ENCODE measurements at regions not wholly inside any gene's neighbourhood (a gene's known extent, or its start where the extent isn't known, plus 50 kb on each side); places are given as distances from the start of the nearest gene placed in this dataset.

- Mint-ChIP-seq H3K36me3 (ENCODE audit: low read depth) (no peaks in the 10 kb centered on the region), H3K27ac (no peak overlapping the region), H3K4me3 (no peak overlapping the region), H3K9me3 (peaks cover 6% of the 10 kb centered on the region), H3K4me1 (no peaks in the 10 kb centered on the region), H3K27me3 (no peaks in the 10 kb centered on the region)
- ChIA-PET POLR2A (no interaction called here), CTCF (no interaction called here)
- TF ChIP-seq CTCF (IDR thresholded peaks at IDR 0.05), result no peak
- ATAC-seq (ENCODE audit: low read depth) (no peak), DNase-seq (no peak)
- intact Hi-C loops (cut with micrococcal nuclease), result no loop called here
Measured at GRCh38 chr6:22800451-22800850, 231.1 kb downstream of the HDGFL1 start.

- no peaks in the 10 kb centered on the region for H3K9me3 Mint-ChIP-seq
Measured at GRCh38 chr6:22801831-22802230, 232.5 kb downstream of the HDGFL1 start.

GRCh38 chr6:22804620-22805261 is 235.4 kb downstream of the HDGFL1 start:
- ChIA-PET POLR2A (no interaction called here), CTCF (no interaction called here)
- no peaks in the 10 kb centered on the region for H3K36me3 Mint-ChIP-seq (ENCODE audit: low read depth)
- H3K27ac Mint-ChIP-seq, result no peak overlapping the region
- H3K4me1 Mint-ChIP-seq, result no peaks in the 10 kb centered on the region
- no peak for ATAC-seq (ENCODE audit: low read depth)
- intact Hi-C loops (cut with micrococcal nuclease), result no loop called here
- DNase-seq, result no peak
- TF ChIP-seq CTCF (IDR thresholded peaks at IDR 0.05), result no peak
- H3K4me3 Mint-ChIP-seq, result no peak overlapping the region
- H3K9me3 Mint-ChIP-seq, result no peaks in the 10 kb centered on the region
- H3K27me3 Mint-ChIP-seq, result no peaks in the 10 kb centered on the region

More at GRCh38 chr6:22801831-22802230, 232.5 kb downstream of the HDGFL1 start:
- TF ChIP-seq CTCF (IDR thresholded peaks at IDR 0.05), result no peak
- intact Hi-C loops (cut with micrococcal nuclease), result no loop called here
- ATAC-seq (ENCODE audit: low read depth) (no peak), DNase-seq (no peak)
- CTCF ChIA-PET, result no interaction called here
- no peaks in the 10 kb centered on the region for H3K36me3 Mint-ChIP-seq (ENCODE audit: low read depth)
- POLR2A ChIA-PET, result no interaction called here
- H3K4me3 Mint-ChIP-seq, result no peak overlapping the region
- H3K4me1 Mint-ChIP-seq, result no peaks in the 10 kb centered on the region
- no peak overlapping the region for H3K27ac Mint-ChIP-seq
- no peaks in the 10 kb centered on the region for H3K27me3 Mint-ChIP-seq

GRCh38 chr6:22807261-22807660 is 237.9 kb downstream of the HDGFL1 start:
- ChIA-PET POLR2A (no interaction called here), CTCF (no interaction called here)
- ATAC-seq (ENCODE audit: low read depth) (no peak), DNase-seq (no peak)
- TF ChIP-seq CTCF (IDR thresholded peaks at IDR 0.05), result no peak
- Mint-ChIP-seq H3K4me1 (no peaks in the 10 kb centered on the region), H3K27ac (no peak overlapping the region), H3K27me3 (no peaks in the 10 kb centered on the region), H3K9me3 (no peaks in the 10 kb centered on the region), H3K4me3 (no peak overlapping the region), H3K36me3 (ENCODE audit: low read depth) (no peaks in the 10 kb centered on the region)
- intact Hi-C loops (cut with micrococcal nuclease), result no loop called here

GRCh38 chr6:22807818-22808217 is 238.5 kb downstream of the HDGFL1 start:
- no peak overlapping the region for H3K27ac Mint-ChIP-seq

More at GRCh38 chr6:22807818-22808217, 238.5 kb downstream of the HDGFL1 start:
- Mint-ChIP-seq H3K27me3 (no peaks in the 10 kb centered on the region), H3K4me3 (no peak overlapping the region), H3K4me1 (no peaks in the 10 kb centered on the region), H3K36me3 (ENCODE audit: low read depth) (no peaks in the 10 kb centered on the region), H3K9me3 (no peaks in the 10 kb centered on the region)
- POLR2A ChIA-PET, result no interaction called here
- CTCF ChIA-PET, result no interaction called here
- TF ChIP-seq CTCF (IDR thresholded peaks at IDR 0.05), result no peak
- no peak for ATAC-seq (ENCODE audit: low read depth)
- intact Hi-C loops (cut with micrococcal nuclease), result no loop called here
- no peak for DNase-seq
